ENCODE measurements at regions not wholly inside any gene's neighbourhood (a gene's known extent, or its start where the extent isn't known, plus 50 kb on each side); places are given as distances from the start of the nearest gene placed in this dataset.

DNA sequence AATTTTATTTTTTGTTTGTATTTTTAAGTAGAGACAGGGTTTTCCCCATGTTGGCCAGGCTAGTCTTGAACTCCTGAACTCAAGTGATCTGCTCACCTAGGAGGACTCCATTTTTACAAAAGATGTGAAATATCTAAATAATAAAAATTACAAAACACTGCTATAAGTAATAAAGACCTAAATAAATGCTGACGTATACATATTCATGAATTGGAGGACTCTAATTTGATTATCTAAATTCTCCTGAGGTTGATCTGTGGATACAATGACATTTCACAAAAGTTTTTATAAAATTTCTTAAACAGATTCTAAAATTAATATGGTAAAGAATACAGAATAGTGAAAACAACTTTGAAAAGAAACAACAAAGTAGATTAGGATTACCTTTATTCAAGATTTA is 1224.0 kb downstream of the SLC16A7 start:
- TF ChIP-seq CTCF (conservative IDR thresholded peaks at IDR 0.05; ENCODE audit: low read length) (no peak), EZH2phosphoT487 (IDR thresholded peaks at IDR 0.05; ENCODE audit: borderline replicate concordance) (no peak)

Data from Loucy (cell line).